ENCODE measurements at regions not wholly inside any gene's neighbourhood (a gene's known extent, or its start where the extent isn't known, plus 50 kb on each side); places are given as distances from the start of the nearest gene placed in this dataset.

DNA sequence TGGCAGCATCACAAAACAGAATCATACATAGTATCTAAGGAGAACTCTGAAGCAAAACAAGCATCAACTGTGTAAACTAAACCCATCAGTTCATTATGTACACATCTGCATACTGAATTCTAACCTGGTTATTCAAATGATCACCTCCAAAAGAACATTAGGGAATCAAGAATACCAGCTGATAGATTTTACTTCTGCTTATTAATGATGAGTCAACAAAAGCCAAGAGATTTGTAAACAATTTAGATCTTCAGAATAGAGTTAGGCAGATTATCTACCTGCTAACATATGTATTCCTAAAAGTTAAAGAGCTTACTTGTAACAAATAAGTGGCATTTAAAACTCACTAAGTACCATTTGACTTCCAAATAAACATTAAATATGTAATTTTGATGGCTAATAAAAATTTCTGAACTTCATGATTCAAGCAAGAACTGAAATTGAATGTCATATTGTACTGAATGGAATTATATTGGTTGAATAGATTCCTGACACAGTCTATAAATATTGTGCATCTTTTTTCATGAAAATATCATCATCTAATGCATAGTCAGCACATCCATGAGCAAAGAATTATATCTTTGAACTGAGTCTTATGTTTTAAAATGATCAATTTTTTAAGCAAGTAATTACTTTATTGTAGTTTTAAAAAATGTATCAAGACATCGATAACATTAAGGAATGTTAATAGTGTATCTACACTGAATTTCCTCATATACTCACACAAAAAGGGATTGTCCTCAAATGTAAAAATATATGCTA is 470.5 kb downstream of the GRXCR1 start:
- DNase-seq (ENCODE audit: low read depth), result no peak
- TF ChIP-seq CTCF (IDR thresholded peaks at IDR 0.05; ENCODE audit: insufficient read depth, low read depth, low read length, missing control alignments), result no peak
- H3K4me3 ChIP-seq (ENCODE audit: low read depth, low read length), result no peak overlapping the region

GRCh38 chr4:43369036-43369594 is 476.6 kb downstream of the GRXCR1 start:
- H3K4me3 ChIP-seq (ENCODE audit: low read depth, low read length), result no peak overlapping the region
- DNase-seq (ENCODE audit: low read depth), result no peak
- TF ChIP-seq CTCF (IDR thresholded peaks at IDR 0.05; ENCODE audit: insufficient read depth, low read depth, low read length, missing control alignments), result no peak

DNA sequence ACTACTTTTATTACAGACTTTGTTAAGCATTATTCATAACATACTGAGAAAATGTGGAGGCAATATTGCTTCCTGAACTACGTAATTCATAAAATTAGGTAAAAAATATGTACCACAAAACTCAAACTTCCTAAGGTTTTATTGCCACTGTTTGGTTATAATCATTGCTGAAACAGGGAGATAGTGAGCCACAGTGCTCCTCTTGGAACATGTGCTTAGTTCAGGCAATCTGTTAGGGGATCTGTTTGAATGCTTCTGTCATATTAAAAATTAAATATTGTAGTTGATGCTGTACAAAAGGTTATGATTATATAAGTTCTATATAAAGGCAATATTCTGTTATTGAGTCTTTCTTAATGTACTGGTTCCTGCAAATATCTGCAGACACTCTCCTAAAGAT is 480.7 kb downstream of the GRXCR1 start:
- H3K4me3 ChIP-seq (ENCODE audit: low read depth, low read length), result no peak overlapping the region
- no peak for TF ChIP-seq CTCF (IDR thresholded peaks at IDR 0.05; ENCODE audit: insufficient read depth, low read depth, low read length, missing control alignments)
- no peak for DNase-seq (ENCODE audit: low read depth)

- no peak for DNase-seq (ENCODE audit: low read depth)
- no peak for TF ChIP-seq CTCF (IDR thresholded peaks at IDR 0.05; ENCODE audit: insufficient read depth, low read depth, low read length, missing control alignments)
- H3K4me3 ChIP-seq (ENCODE audit: low read depth, low read length), result no peak overlapping the region
Measured at GRCh38 chr4:43374216-43374751, 481.8 kb downstream of the GRXCR1 start.

DNA sequence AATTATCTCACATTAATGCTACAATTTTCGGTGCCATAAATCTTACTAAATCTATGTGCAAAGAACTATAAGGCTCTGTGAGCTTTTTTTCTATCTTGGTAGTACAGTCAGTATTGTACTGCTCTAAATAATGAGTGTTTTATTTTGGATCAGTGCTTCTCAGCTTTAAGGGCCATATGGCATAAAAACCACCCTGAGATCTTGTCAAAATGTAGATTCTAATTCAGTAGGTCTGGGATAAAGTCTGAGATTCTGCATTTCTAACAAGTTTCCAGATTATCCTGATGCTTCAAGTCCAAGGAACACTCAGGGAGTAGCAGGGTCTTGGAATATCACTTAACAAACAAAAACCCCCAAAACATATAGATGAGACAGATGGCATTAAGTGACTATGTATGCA is 486.5 kb downstream of the GRXCR1 start:
- H3K4me3 ChIP-seq (ENCODE audit: low read depth, low read length), result no peak overlapping the region
- no peak for DNase-seq (ENCODE audit: low read depth)
- no peak for TF ChIP-seq CTCF (IDR thresholded peaks at IDR 0.05; ENCODE audit: insufficient read depth, low read depth, low read length, missing control alignments)

DNA sequence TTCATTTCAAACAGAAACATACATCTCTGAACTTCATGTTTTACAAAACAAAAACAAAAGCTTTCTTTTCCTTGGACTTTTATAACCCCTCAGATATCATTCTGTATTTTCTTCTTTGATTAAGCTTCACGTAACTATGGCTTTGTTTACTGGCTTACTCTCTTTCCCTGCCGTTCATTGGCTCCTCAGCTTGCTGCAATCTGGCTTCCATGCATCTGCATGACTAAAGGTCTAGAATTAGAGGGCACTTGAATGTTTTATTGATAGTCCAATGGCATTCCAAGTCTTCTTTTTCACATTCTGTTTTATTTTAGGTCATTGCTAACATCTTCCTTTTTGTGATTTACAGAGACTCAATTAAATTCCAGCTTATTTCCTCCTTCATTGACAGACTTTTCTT is 487.6 kb downstream of the GRXCR1 start:
- H3K4me3 ChIP-seq (ENCODE audit: low read depth, low read length), result no peak overlapping the region
- TF ChIP-seq CTCF (IDR thresholded peaks at IDR 0.05; ENCODE audit: insufficient read depth, low read depth, low read length, missing control alignments), result no peak
- no peak for DNase-seq (ENCODE audit: low read depth)

Data from GM12865 (cell line).